GM10266 (cell line): ENCODE measurements at regions not wholly inside any gene's neighbourhood (a gene's known extent, or its start where the extent isn't known, plus 50 kb on each side); places are given as distances from the start of the nearest gene placed in this dataset.
"Not testable (repeated sequence)": the region's sequence is repeated elsewhere in the genome, so short reads cannot be mapped to it uniquely, and the experiment has no call there.

ENCODE experiments used
- DNase-seq: peaks from one replicate; pipeline ENCODE4 v3.0.0; 2012; ENCODE audit errors: extremely low spot score
- TF ChIP-seq, protein P1 (sequence below): IDR thresholded peaks from 2 replicates; pipeline ENCODE4 v1.5.1; 2012; ENCODE audit warnings: mild to moderate bottlenecking, low read depth; ENCODE audit not compliant: control insufficient read depth, insufficient read depth; ENCODE audit errors: missing control alignments

- no peak for DNase-seq
- TF ChIP-seq, protein P1, sequence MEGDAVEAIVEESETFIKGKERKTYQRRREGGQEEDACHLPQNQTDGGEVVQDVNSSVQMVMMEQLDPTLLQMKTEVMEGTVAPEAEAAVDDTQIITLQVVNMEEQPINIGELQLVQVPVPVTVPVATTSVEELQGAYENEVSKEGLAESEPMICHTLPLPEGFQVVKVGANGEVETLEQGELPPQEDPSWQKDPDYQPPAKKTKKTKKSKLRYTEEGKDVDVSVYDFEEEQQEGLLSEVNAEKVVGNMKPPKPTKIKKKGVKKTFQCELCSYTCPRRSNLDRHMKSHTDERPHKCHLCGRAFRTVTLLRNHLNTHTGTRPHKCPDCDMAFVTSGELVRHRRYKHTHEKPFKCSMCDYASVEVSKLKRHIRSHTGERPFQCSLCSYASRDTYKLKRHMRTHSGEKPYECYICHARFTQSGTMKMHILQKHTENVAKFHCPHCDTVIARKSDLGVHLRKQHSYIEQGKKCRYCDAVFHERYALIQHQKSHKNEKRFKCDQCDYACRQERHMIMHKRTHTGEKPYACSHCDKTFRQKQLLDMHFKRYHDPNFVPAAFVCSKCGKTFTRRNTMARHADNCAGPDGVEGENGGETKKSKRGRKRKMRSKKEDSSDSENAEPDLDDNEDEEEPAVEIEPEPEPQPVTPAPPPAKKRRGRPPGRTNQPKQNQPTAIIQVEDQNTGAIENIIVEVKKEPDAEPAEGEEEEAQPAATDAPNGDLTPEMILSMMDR, result no peak
These were observed 287.1 kb downstream of the WDR11 start for GRCh38 chr10:121138112-121138860.

GRCh38 chr10:121138918-121139317, 287.8 kb downstream of the WDR11 start:
- TF ChIP-seq, protein P1, result no peak
- DNase-seq, result no peak

DNA sequence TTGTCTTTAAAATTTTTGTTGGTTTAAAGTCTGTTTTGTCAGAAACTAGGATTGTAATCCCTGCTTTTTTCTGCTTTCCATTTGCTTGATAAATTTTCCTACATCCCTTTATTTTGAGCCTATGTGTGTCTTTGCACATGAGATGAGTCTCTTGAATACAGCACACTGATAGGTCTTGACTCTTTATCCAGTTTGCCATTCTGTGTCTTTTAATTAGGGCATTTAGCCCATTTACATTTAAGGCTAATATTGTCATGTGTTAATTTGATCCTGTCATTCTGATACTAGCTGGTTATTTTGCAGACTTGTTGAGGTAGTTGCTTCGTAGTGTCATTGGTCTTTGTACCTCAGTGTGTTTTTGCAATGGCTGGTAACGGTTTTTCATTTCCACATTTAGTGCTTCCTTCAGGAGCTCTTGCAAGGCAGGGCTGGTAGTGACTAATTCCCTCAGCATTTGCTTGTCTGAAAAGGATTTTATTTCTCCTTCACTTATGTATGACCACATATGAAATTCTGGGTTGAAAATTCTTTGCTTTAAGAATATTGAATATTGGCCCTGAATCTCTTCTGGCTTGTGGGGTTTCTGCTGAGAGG, 294.7 kb downstream of the WDR11 start:
- DNase-seq, result not testable (repeated sequence)

DNA sequence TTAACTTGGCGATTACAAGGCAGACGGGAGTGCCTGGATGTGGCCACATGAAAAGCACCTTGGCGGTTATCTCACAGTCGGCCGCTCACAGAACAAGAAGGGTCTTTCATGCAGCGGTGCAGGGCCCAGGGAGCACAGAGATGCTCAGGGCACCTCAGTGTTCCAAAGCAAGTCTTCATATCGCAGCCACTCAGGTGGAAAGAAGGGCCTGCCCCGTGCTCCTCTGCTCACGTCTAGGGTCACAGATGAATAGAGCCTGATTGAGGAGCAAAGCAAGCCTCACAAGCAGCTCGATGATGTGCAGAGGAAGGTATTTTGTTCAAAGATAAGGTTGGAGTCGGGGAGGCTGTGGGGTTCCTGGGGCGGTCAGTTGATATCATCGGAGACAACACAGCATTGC, 297.8 kb downstream of the WDR11 start:
- DNase-seq, result no peak
- TF ChIP-seq, protein P1, result no peak

GRCh38 chr10:121152033-121152432, 300.9 kb downstream of the WDR11 start:
- TF ChIP-seq, protein P1, result no peak
- DNase-seq, result no peak

- TF ChIP-seq, protein P1, result no peak
- DNase-seq, result no peak
These were observed 301.8 kb downstream of the WDR11 start for GRCh38 chr10:121152935-121153334.

GRCh38 chr10:121154310-121154709, 303.1 kb downstream of the WDR11 start:
- no peak for DNase-seq
- TF ChIP-seq, protein P1, result no peak

GRCh38 chr10:121154846-121155245, 303.7 kb downstream of the WDR11 start:
- TF ChIP-seq, protein P1, result no peak
- DNase-seq, result no peak
